ENCODE measurements at regions not wholly inside any gene's neighbourhood (a gene's known extent, or its start where the extent isn't known, plus 50 kb on each side); places are given as distances from the start of the nearest gene placed in this dataset.
A peak's percentile ranks its signal among the peaks of the same experiment; 100 is the strongest.

GRCh38 chr13:99743094-99743493 is 228.5 kb downstream of the ZIC5 start:
- DNase-seq (ENCODE audit: extremely low spot score): no peak
- no peak for TF ChIP-seq ARNT (IDR thresholded peaks at IDR 0.05)
- TF ChIP-seq, protein P1, sequence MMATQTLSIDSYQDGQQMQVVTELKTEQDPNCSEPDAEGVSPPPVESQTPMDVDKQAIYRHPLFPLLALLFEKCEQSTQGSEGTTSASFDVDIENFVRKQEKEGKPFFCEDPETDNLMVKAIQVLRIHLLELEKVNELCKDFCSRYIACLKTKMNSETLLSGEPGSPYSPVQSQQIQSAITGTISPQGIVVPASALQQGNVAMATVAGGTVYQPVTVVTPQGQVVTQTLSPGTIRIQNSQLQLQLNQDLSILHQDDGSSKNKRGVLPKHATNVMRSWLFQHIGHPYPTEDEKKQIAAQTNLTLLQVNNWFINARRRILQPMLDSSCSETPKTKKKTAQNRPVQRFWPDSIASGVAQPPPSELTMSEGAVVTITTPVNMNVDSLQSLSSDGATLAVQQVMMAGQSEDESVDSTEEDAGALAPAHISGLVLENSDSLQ (IDR thresholded peaks at IDR 0.05): peak; percentile 58
- ChIA-PET CTCF (no interaction called here), POLR2A (no interaction called here)

DNA sequence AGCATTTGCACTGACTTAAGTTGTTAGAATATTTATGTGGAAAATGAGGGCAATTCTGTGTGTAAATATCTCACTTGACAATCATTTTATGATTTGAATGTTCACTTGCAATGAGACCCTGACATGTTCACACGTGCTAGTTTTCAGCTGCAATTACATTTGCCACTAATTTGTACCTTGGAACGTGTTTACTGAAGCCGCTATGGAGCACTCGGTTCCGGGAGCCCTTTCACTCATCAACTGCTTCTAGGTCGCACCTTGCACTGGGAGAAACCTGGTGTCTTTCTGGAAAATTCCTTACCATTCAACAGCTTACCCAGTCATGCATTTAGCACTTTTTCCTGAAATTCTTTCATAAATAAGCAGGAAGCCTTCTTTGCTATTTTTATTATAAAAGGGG is 229.6 kb downstream of the ZIC5 start:
- DNase-seq (ENCODE audit: extremely low spot score): no peak
- CTCF ChIA-PET: no interaction called here
- no peak for TF ChIP-seq SUZ12 (IDR thresholded peaks at IDR 0.05)
- no peak for TF ChIP-seq LEF1 (IDR thresholded peaks at IDR 0.05; ENCODE audit: borderline replicate concordance)
- TF ChIP-seq NFRKB (IDR thresholded peaks at IDR 0.05): no peak
- no peak for TF ChIP-seq L3MBTL2 (conservative IDR thresholded peaks at IDR 0.05)
- TF ChIP-seq HDGF (IDR thresholded peaks at IDR 0.05; ENCODE audit: borderline replicate concordance): no peak
- no peak for TF ChIP-seq FOXA1 (IDR thresholded peaks at IDR 0.05)
- no peak for TF ChIP-seq FOXK2 (IDR thresholded peaks at IDR 0.05)
- no peak for TF ChIP-seq FOXM1 (IDR thresholded peaks at IDR 0.05; ENCODE audit: borderline replicate concordance)
- TF ChIP-seq SP1 (IDR thresholded peaks at IDR 0.05): no peak
- POLR2A ChIA-PET: no interaction called here

GRCh38 chr13:99740251-99740979 is 231.2 kb downstream of the ZIC5 start:
- POLR2A ChIA-PET: no interaction called here
- CTCF ChIA-PET: no interaction called here
- TF ChIP-seq FOXM1 (IDR thresholded peaks at IDR 0.05; ENCODE audit: borderline replicate concordance) (no peak), CTBP1 (IDR thresholded peaks at IDR 0.05; ENCODE audit: borderline replicate concordance) (no peak), ELF4 (IDR thresholded peaks at IDR 0.05) (no peak), HDGF (IDR thresholded peaks at IDR 0.05; ENCODE audit: borderline replicate concordance) (no peak), L3MBTL2 (conservative IDR thresholded peaks at IDR 0.05) (no peak), SP1 (IDR thresholded peaks at IDR 0.05) (no peak), ZNF384 (IDR thresholded peaks at IDR 0.05) (no peak), NFRKB (IDR thresholded peaks at IDR 0.05) (no peak), SUZ12 (IDR thresholded peaks at IDR 0.05) (no peak)
- TF ChIP-seq, protein P1 (IDR thresholded peaks at IDR 0.05): no peak
- no peak for DNase-seq (ENCODE audit: extremely low spot score)

DNA sequence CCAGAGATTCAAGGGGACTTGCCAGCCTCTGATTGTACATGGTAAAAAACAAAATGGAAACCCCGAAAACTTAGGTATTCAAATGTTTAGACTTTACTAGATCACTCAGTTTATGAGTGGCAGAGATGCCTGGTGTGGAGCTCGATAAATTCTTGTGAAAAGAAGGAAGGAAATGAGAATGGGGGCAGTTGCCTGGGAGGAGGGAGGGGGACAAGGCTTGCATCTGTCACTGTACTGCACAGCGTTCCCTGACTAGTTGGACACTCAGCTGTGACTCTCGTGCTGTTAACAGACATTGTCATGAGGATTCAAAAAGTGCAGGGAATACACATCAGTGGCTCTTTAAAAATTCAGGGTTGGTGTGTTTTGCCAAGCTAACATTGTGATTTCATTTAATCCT is 232.9 kb downstream of the ZIC5 start:
- ChIA-PET CTCF (no interaction called here), POLR2A (no interaction called here)
- TF ChIP-seq LEF1 (IDR thresholded peaks at IDR 0.05; ENCODE audit: borderline replicate concordance): no peak
- no peak for TF ChIP-seq SP1 (IDR thresholded peaks at IDR 0.05)
- TF ChIP-seq, protein P1 (IDR thresholded peaks at IDR 0.05): no peak
- no peak for TF ChIP-seq CTBP1 (IDR thresholded peaks at IDR 0.05; ENCODE audit: borderline replicate concordance)
- TF ChIP-seq FOXM1 (IDR thresholded peaks at IDR 0.05; ENCODE audit: borderline replicate concordance): no peak
- TF ChIP-seq FOXA1 (IDR thresholded peaks at IDR 0.05): no peak
- no peak for TF ChIP-seq ELF4 (IDR thresholded peaks at IDR 0.05)
- TF ChIP-seq BHLHE40 (IDR thresholded peaks at IDR 0.05; ENCODE audit: borderline replicate concordance): no peak
- TF ChIP-seq FOXK2 (IDR thresholded peaks at IDR 0.05): no peak
- no peak for TF ChIP-seq L3MBTL2 (conservative IDR thresholded peaks at IDR 0.05)
- no peak for TF ChIP-seq NFRKB (IDR thresholded peaks at IDR 0.05)
- no peak for TF ChIP-seq TARDBP (IDR thresholded peaks at IDR 0.05)
- TF ChIP-seq ZNF384 (IDR thresholded peaks at IDR 0.05): no peak
- TF ChIP-seq HDGF (IDR thresholded peaks at IDR 0.05; ENCODE audit: borderline replicate concordance): no peak
- TF ChIP-seq ARNT (IDR thresholded peaks at IDR 0.05): no peak
- TF ChIP-seq SUZ12 (IDR thresholded peaks at IDR 0.05): no peak
- no peak for DNase-seq (ENCODE audit: extremely low spot score)

DNA sequence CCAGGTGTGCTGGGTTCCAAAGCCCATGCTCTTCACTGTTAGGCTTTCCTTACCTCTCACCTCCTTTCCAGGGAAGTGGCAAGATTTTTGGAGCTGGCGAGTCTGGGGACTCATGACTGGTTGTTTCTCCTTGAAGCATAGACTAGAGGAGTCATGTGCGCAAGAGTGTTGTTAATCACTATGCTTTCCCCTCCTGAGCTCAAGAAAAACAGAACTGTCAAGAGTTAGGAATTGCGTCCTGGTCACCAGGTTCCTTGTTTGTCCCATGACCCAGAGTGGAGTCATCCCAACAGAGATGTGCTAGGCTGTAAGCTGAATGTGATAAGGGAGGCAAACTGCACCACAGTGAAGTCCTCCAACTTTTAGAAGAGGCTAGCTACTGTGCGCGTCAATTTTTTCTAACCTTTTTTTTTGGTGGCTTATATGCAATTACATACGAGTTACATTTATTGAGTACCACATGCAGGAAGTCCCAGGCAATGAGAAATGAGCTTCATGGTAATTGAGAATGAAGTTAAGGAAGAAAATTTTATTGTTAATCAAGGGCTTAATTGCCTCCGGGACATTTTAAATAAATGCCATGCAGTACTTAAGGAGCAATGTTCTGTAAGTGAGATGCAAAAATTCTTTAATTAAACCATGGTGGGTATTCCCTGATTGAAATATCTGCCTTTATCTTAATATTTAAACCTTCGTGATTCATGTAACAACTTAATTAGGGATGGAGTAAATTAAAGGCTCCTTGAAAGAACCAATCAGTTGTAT is 233.9 kb downstream of the ZIC5 start:
- TF ChIP-seq FOXA1 (IDR thresholded peaks at IDR 0.05): no peak
- no peak for TF ChIP-seq ELF4 (IDR thresholded peaks at IDR 0.05)
- TF ChIP-seq, protein P1 (IDR thresholded peaks at IDR 0.05): no peak
- no peak for TF ChIP-seq NFRKB (IDR thresholded peaks at IDR 0.05)
- TF ChIP-seq SP1 (IDR thresholded peaks at IDR 0.05): no peak
- TF ChIP-seq FOXK2 (IDR thresholded peaks at IDR 0.05): no peak
- no peak for TF ChIP-seq CTBP1 (IDR thresholded peaks at IDR 0.05; ENCODE audit: borderline replicate concordance)
- no peak for TF ChIP-seq BHLHE40 (IDR thresholded peaks at IDR 0.05; ENCODE audit: borderline replicate concordance)
- no peak for TF ChIP-seq TARDBP (IDR thresholded peaks at IDR 0.05)
- TF ChIP-seq LEF1 (IDR thresholded peaks at IDR 0.05; ENCODE audit: borderline replicate concordance): no peak
- TF ChIP-seq HDGF (IDR thresholded peaks at IDR 0.05; ENCODE audit: borderline replicate concordance): no peak
- TF ChIP-seq ZNF384 (IDR thresholded peaks at IDR 0.05): no peak
- TF ChIP-seq L3MBTL2 (conservative IDR thresholded peaks at IDR 0.05): no peak
- no peak for TF ChIP-seq ARNT (IDR thresholded peaks at IDR 0.05)
- no peak for TF ChIP-seq FOXM1 (IDR thresholded peaks at IDR 0.05; ENCODE audit: borderline replicate concordance)
- TF ChIP-seq SUZ12 (IDR thresholded peaks at IDR 0.05): no peak
- POLR2A ChIA-PET: no interaction called here
- no peak for DNase-seq (ENCODE audit: extremely low spot score)
- CTCF ChIA-PET: interaction anchor here (0.5 kb wide), 1 partner anchor 31 kb away, joined by 3 read pairs; no protein-coding TSS in a partner anchor

Measured in HEK293T (cell line).